GM12865 (cell line): ENCODE measurements at regions not wholly inside any gene's neighbourhood (a gene's known extent, or its start where the extent isn't known, plus 50 kb on each side); places are given as distances from the start of the nearest gene placed in this dataset.

Experiments
- DNase-seq: peaks from one replicate; pipeline ENCODE4 v3.0.0; 2010; ENCODE audit warnings: low read depth
- H3K4me3 ChIP-seq: 2 replicates; pipeline ENCODE4 v1.5.1; 2011; ENCODE audit warnings: mild to moderate bottlenecking, low read depth, low read length, control low read depth
- CTCF ChIP-seq: IDR thresholded peaks from 2 replicates; pipeline ENCODE4 v1.5.1; 2011; ENCODE audit warnings: low read length, control low read depth, low read depth, inconsistent platforms; ENCODE audit not compliant: insufficient read depth; ENCODE audit errors: missing control alignments

DNA sequence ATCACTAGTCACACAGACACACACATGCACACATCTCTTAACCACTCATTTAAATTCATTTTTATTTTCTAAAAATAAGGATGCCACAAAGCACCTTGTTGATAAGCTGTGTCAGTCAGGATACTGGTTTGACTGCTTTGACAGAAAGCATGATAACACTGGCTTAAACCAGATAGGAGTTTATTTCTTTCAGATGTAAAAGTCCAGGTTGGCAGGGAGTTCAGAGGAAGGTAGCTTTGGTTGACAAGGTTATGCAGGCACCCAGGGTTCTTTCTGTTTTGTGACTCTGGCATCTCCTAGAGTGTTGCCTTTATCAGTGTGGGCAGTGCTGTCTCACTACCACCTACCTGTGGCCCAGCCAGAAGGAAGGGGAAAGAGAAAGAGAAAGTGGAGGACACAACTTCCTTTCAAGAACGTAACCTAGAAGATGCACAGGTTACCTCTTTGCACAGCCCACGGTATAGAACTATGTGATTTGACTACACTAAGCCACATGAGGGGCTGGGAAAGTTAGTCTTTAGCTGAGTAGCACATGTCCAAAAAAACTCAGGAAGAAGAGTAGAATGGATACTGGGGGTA, 334.7 kb downstream of the OSTF1 start:
- H3K4me3 ChIP-seq, result no peak overlapping the region
- no peak for TF ChIP-seq CTCF
- peak; percentile 40 for DNase-seq

- DNase-seq, result no peak
- H3K4me3 ChIP-seq, result no peak overlapping the region
- TF ChIP-seq CTCF, result no peak
Observed at GRCh38 chr9:75429531-75430475, 341.5 kb downstream of the OSTF1 start.

- no peak for TF ChIP-seq CTCF
- DNase-seq, result no peak
- no peak overlapping the region for H3K4me3 ChIP-seq
Observed at GRCh38 chr9:75431375-75431774, 343.1 kb downstream of the OSTF1 start.

DNA sequence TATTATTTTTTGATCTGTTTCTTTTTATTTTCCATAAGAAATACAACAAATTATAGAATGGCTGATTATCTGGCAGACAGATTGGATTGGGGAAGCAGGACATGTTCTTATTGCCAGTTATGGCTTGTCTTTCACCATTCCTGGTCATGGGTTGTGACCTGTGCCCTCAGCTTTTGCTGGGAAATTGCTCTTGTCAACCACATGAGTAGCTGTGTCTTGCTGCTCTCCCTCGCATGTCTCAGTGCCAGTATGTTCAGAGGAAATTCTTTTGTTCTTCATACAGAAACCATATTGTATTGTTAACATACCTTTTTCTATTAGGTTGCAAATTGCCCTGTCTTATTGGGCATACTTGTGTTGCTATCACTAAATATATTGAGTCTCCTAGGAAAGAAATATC, 344.1 kb downstream of the OSTF1 start:
- no peak overlapping the region for H3K4me3 ChIP-seq
- no peak for TF ChIP-seq CTCF
- no peak for DNase-seq

DNA sequence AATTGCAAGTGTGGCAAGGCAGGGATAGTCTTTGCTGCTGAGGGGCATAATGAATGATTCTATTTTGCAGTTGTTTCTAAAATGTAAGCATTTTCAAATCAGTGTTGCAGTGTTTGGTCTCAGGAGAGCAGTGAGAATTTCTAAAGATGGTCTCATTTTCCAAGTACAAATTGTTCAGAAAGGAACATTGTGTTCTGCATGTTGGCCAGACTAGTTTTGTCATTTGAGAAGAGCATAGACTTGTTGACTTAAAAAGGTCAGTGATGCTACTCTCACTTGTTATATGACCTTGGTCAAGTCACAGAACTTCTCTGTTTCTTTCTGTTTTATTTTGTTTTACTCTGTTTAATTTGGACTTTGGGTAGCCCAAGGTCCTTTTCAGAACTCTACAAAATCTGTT, 344.6 kb downstream of the OSTF1 start:
- no peak overlapping the region for H3K4me3 ChIP-seq
- no peak for DNase-seq
- no peak for TF ChIP-seq CTCF

GRCh38 chr9:75438716-75439115, 350.4 kb downstream of the OSTF1 start:
- no peak for TF ChIP-seq CTCF
- H3K4me3 ChIP-seq, result no peak overlapping the region
- peak; percentile 12 for DNase-seq

DNA sequence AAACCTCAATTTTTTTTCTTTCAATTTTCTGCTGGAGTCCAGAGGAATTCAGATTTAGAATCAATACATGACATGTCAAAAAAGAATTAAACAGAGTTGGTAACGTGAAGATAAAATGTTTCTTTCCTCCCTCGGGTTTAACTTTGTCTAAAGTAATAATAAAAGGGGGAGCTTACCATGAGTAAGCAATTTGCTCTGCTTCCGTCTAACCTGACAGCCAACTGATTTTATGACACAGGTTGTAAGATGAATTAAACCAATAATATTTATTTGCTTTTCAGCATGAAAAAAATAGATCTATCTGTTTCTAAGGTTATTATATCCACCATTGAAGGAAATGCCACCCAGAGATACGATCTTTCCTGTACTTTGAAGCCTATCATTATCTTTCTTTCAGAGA, 352.6 kb downstream of the OSTF1 start:
- no peak for DNase-seq
- H3K4me3 ChIP-seq, result no peak overlapping the region
- TF ChIP-seq CTCF, result no peak
